HG03280 (cell line): ENCODE measurements at regions not wholly inside any gene's neighbourhood (a gene's known extent, or its start where the extent isn't known, plus 50 kb on each side); places are given as distances from the start of the nearest gene placed in this dataset.
A peak's percentile ranks its signal among the peaks of the same experiment; 100 is the strongest.
"Not testable (repeated sequence)": the region's sequence is repeated elsewhere in the genome, so short reads cannot be mapped to it uniquely, and the experiment has no call there.

Experiments used
- ATAC-seq: cut with Tn5 transposase; IDR thresholded peaks from one replicate; pipeline ENCODE4 v1.9.1; 2021; ENCODE audit warnings: mild to moderate bottlenecking, moderate library complexity; ENCODE audit not compliant: unreplicated experiment

DNA sequence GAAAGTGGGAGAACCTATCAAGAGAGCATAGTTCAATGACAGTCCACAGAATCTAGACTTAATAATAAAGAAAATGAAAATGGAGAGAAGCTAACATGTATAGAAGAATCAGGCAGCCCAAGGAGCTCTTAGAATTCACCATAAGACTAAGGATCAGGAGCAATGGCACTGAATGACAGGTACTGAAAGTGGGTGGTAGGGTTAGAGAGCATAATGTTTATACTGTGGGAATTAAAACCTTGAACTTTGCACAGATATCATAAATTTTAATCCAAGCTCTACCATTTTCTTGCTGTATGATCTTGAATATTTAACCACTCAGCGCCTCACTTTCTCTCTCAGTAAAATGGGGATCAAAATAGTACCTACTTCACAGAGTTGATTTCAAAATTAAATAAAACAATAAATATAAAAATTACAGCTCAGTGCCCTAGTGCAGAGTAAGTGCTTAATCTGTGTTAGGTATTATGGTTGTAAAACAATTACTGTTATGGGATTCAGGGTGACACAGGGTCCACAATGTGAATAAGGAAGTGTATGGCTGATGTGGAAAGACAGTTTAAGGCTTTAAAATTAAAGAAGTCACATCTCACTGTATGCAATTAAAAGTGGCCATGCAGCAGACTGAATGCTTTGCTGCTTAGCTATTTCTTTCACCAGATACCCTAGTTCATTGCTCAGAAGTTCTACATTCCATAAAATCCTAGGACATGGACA lies 319.8 kb downstream of the HINT1 start:
- no peak for ATAC-seq

DNA sequence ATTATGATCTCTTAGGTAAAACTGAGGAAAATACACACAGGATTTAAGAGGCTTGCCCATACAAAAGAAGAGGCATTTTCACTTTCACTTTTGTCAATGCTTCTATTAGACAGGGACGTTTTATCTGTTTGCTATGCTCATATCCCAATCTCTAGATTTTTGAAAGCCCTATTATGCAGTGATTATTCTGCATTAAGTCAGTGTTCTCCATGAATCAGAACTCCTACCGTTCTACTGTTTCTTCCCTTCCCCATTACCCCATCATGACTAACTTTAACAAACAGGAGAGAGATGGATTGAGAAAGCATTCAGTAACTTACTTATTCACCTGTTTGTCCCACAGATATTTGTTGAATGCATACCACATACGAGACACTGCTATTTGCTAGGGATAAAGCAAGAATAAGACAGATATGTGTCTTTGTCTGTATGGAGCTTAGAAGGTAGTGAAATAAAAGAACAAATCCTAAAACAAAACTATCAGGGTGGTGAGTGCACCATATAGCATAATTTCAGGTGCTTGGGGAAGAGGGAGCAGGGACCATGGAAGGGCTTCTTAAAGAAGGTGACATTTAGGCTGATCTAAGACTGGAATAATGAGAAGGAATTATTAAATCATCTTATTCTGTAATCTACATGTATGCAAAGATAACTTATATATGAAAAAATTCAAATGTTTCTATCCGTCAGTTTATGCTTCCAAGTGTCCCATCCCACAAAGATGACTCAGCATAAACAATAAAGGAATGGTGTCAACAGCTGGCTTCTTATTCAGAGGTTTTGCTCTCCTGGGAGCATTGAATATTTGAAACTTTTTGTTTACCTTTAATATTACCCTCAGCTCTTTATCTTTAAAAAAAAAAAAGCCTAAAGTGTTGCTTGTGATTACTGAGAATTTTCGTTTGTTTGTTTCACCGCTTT lies 328.1 kb downstream of the HINT1 start:
- ATAC-seq = peak; percentile 62

DNA sequence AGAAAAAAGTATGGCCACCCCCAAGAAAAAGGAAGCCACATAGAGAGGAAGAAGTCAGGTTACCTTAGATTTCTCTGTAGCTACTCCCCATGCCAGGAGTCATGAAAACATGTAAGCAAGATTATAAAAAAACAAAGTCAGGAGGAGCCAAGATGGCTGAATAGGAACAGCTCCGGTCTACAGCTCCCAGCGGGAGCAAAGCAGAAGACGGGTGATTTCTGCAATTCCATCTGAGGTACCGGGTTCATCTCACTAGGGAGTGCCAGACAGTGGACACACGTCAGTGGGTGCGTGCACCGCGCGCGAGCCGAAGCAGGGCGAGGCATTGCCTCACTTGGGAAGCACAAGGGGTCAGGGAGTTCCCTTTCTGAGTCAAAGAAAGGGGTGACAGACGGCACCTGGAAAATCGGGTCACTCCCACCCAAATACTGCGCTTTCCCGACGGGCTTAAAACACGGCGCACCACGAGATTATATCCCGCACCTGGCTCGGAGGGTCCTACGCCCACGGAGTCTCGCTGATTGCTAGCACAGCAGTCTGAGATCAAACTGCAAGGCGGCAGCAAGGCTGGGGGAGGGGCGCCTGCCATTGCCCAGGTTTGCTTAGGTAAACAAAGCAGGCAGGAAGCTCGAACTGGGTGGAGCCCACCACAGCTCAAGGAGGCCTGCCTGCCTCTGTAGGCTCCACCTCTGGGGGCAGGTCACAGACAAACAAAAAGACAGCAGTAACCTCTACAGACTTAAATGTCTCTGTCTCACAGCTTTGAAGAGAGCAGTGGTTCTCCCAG lies 347.3 kb downstream of the HINT1 start:
- not testable (repeated sequence) for ATAC-seq

DNA sequence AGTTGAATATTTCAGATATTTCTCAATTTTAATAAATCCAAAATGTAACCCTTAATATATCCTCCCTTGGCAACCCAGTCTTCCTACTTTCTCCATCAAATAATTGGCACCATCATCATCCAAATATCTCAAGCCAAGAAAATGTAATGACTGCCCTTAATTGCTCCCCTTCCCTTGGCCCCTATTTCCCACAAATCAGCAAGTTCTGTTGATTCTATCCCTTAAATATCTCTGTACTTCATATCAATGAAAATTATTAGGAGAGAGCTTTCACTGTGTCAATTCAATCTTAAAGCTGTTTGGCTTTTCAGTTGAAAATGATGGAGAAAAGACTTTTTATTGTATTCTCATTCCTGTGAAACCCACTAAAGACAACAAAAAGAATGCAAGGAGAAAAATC lies 349.8 kb downstream of the HINT1 start:
- ATAC-seq = no peak

DNA sequence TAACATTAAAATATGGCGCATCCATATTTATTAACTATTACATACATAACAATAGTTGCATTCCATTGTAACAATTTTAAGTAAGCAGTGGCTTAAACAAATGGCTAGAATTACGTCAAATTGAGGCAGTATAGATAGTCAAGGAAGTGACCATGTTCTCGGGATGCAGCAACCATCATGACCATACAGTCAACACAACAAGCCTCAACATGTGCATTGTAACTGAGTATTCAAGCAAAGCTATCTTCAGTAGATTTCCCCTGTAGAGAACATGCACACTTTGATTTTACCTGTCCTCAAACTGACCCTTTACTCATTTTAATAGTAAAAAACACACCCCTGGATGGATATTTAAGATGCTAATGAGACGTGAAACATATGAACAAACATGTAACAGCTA lies 356.4 kb downstream of the HINT1 start:
- no peak for ATAC-seq

DNA sequence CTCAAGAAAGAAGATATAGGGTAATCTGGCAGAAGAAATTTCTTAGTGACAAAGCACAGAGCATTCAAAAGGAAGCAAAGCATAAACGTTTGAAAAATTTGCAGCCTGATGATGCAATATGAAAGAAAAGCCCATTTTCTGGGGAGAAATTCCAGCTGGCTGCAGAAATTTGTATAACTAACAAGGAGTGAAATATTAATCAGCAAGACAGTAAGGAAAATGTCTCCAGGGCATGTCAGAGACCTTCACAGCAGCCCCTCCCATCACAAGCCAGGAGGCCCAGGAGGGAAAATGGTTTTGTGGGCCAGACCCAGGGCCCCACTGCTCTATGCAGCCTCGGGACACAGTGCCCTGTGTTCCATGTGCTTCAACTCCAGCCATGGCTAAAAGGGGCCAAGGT lies 359.4 kb downstream of the HINT1 start:
- no peak for ATAC-seq

DNA sequence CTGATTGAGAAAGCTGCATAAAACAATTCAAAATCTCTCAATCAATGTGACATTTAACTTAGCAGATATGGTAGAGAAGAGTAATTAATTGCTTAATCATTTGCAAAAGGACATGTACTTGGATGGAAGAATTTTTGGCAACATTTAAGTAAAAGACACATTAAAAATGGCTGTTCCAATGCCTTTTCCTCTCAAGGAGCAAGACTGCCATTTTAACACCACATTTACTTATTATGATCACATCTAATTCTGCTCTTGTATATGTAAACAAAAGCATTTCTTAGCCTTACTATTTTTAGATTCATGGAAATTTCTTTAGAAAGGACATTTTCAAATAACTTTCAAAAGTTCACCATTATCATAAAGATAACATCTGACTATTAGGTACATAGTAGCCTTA lies 360.0 kb downstream of the HINT1 start:
- no peak for ATAC-seq

DNA sequence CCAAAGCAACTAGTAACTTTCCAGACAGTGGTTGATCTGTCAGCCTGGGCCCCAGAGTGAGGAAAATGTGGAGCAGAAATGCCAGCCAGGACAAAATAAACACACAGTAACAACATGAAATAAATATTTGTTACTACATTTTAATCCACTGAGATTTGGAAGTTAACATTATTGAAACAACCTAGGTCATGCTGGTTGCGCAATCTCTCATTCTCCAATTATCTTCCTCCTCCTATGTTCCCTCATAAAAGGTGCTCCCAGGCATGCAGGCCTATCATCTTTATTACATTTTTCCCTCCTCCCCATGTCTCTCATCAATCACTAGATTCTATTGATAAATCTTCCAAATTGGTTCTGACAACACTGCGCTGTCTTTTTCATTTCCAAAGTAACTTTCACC lies 363.1 kb downstream of the HINT1 start:
- ATAC-seq = no peak

DNA sequence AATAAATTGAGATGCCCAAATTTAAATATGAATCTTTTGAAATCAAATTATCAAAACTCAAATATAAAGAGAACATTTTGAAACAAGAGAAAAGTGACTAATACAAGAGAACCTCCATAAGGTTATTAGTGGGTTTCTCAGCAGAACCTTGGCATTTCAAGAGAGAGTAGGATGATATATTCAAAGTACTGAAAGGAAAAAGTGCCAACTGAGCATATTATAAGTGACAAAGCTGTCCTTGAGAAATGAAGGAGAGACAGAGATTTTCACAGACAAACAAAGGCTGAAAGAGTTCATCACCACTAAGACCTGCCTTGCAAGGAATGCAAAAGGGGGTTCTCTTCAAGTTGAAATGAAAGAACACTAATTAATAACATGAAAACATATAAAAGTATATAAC lies 366.0 kb downstream of the HINT1 start:
- ATAC-seq = no peak

DNA sequence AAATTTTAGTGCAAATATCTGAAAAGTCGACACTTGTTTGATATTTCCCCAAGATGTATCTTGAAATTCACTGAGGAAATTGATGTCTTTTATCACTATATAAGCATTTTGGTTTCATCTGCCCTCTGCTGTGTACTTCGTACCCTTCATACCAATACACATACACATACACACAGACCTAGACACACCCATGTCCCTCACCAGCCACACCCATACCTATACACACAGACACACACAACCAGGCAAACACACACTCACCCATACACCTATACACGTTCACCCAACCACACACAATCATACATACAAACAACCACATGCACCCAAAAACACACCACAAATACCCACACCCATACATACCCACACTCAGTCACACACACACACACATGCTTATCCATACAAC lies 367.8 kb downstream of the HINT1 start:
- no peak for ATAC-seq

DNA sequence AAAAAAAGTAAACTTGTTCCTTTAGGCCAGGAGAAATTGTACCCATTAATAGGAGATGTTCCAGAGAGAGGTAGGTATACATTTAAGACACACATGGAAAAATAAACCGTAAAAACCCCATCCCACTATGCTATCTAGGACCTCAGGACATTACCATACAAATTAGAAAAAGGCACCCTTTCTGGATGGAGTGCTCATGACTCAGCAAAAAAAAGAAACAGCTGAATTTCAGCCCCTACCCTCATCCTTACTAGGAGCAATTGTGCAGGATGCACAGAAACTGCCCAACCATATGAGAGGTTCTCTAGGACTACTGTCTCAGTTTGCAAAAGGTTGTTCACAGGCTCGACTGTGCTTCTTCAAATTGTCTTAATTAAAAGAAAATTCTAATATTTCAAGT lies 368.2 kb downstream of the HINT1 start:
- no peak for ATAC-seq

DNA sequence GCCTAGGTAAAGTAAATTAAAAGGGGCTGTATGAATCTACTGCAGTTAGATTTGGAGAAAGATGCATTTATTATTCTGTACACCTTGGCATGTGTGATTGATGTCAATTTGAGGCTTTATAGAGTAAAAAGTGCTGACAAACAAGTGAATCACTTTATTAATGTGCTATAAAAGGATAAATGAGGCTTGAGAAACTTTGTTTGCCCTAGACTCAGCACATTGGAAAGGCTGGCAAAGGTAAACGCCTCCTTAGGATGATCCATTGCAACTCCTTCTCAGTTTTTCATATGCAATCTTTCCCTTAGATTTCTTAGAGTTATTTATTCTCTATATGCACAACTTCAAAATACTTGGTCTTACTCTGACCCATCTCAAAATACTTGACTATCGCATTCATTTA lies 369.0 kb downstream of the HINT1 start:
- no peak for ATAC-seq

DNA sequence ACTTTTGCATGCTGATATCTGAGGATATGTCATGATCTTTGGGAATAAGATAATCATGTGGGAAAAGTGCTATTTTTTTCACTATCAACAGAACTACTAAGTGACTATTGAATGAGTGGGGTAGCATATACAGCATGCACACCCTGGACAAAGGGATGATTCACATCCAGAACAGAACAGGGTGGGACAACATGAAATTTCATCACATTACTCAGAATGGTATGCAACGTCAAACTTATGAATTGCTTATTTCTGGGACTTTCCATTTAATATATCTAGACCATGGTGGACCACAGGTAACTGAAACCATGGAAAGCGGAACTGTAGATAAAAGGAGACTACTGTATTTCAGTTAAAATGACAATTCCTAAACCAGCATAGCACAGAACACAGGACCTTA lies 370.0 kb downstream of the HINT1 start:
- no peak for ATAC-seq

DNA sequence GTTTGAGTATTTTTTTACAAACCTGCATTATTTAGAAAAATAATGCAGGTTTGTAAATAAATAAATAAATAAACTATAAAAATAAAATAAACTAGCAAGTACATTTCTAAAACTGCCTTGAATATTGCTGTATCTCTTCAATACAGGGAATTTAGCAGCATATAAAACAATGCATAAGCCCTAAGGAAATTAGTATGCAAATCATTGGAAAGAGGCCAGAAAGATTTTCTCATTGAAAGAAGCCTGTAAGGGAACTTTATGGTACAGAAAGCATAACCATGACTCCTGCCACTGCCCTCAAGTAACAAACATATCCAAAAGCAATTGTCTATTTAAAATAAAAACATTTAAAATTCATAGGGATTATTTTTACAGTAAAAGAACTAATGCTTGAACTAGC lies 387.3 kb downstream of the HINT1 start:
- ATAC-seq = no peak

DNA sequence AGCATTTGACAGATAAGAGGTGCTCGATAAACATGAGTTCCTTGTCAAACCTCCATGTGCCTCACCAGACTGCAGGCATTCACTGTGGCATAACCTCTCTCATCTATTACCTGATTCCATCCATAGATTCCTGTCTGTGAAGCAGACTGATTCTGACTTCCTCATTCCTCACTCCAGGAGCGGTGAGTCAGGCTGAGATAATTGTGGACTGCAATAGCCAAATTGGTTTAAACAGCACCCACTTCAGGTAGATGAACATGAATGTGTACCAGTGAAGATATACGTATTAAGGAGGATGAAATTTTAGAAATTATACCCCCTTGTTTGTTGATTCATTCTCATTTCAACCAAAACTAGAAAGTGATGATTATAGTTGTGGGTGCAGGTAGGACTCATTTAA lies 391.2 kb downstream of the HINT1 start:
- no peak for ATAC-seq

DNA sequence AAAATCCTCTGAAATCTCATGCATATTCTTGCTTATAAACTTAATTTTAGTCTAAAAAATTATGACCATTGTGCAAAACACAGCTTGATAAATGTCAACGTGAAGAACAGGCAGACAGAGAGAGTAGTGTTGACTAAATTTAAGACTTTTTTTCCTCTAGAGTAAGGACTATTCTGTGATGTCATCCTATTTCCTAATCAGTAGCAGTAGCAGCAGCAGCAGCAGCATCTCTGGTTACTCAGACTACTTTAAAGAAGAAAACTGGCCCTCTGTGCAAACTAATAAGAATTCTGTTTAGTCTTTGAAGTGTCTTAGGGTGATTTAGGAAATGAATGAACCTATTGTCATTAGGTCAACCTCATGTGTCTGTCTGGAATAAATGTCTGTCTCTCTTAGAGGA lies 403.0 kb downstream of the HINT1 start:
- ATAC-seq = no peak

DNA sequence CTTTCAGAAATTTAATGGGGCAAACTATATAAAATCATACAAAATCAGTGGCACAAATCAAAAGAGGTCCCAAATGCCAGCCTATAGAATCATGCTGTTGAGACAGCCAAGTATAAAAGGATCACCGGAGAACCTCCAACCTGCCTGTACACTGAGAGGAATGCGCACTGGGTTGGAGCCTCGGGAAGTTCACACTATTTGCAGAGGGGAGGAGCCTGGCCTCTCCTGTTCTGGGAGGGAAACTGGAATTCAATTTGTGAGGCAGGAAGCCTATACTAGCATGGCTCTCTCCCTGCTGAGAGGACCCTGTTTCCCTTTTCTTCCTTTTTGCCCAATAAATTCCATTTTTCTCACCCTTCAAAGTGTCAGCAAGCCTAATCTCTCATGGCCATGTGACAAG lies 406.0 kb downstream of the HINT1 start:
- ATAC-seq = no peak

DNA sequence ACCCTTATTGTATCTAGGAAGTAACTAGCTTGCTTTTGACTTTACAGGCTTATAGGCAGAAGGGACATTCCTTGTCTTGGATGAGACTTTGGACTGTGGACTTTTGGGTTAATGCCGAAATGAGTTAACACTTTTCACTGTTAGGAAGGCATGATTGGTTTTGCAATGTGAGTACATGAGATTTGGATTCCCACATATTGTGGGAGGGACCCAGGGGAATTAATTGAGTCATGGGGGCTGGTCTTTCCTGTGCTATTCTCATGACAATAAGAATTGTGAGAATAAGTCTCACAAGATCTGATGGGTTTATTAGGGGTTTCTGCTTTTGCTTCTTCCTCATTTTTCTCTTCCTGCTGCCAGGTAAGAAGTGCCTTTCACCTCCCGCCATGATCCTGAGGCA lies 417.5 kb downstream of the HINT1 start:
- no peak for ATAC-seq

DNA sequence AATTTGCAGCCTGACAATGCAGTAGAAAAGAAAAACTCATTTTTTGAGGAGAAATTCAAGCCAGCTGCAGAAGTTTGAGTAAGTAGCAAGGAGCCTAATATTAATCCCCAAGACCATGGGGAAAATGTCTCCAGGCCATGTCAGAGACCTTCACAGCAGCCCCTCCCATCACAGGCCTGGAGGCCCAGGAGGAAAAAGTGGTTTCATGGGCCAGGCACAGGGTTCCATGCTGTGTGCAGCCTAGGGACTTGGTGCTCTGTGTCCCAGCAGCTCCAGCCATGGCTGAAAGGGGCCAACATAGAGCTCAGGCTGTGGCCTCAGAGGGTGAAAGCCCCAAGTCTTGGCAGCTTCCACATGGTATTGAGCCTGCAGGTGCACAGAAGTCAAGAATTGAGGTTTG lies 418.4 kb downstream of the HINT1 start:
- not testable (repeated sequence) for ATAC-seq

DNA sequence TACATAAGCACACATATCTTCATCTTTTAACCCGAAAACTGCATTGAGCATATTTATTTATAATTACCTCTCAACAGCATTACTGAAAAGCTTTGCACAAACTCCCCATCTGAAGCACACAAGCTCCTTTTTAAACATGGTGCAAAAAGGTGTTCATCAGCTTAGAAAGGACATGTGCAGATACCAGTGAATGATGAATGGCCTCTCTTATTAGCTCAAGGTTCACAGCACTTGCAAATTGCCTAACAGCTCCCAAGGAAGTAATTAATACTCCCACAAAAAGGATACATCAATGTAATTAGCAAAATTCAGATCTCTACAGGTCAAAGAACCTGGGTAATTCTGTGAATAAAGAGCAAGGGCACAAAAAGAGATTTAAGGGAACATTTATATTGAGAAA lies 422.0 kb downstream of the HINT1 start:
- no peak for ATAC-seq

DNA sequence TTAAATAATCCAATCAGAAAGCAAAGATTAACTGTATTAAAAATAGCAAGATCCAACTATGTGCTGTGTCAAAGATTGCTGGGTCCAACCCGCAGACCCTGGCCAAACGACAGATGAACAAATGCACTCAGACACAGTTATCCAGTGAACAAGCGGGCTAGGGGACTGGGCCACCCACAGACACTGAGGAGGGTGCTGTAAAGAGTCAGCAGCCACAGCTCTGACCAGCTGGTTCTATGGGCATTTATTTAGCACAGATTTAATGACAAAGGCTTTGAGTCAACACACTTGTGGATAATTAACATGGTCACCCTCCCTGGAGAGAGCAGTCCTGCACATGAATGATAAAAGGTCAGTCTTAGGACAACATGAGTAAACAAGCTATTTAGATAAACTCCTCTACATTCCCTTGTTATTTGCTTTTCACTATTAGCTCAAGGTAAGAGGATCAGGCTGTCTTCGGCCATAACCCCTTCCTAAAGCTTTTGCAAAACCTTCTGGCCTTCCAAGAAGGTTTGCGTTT lies 424.9 kb downstream of the HINT1 start:
- no peak for ATAC-seq
